ENCODE measurements at regions not wholly inside any gene's neighbourhood (a gene's known extent, or its start where the extent isn't known, plus 50 kb on each side); places are given as distances from the start of the nearest gene placed in this dataset.

GRCh38 chr10:124249812-124250432 is 156.5 kb upstream of the CHST15 start:
- H3K27ac Mint-ChIP-seq = no peak overlapping the region
- H3K27me3 Mint-ChIP-seq (ENCODE audit: low read depth) = peaks cover 29% of the 10 kb centered on the region
- TF ChIP-seq, protein P1, sequence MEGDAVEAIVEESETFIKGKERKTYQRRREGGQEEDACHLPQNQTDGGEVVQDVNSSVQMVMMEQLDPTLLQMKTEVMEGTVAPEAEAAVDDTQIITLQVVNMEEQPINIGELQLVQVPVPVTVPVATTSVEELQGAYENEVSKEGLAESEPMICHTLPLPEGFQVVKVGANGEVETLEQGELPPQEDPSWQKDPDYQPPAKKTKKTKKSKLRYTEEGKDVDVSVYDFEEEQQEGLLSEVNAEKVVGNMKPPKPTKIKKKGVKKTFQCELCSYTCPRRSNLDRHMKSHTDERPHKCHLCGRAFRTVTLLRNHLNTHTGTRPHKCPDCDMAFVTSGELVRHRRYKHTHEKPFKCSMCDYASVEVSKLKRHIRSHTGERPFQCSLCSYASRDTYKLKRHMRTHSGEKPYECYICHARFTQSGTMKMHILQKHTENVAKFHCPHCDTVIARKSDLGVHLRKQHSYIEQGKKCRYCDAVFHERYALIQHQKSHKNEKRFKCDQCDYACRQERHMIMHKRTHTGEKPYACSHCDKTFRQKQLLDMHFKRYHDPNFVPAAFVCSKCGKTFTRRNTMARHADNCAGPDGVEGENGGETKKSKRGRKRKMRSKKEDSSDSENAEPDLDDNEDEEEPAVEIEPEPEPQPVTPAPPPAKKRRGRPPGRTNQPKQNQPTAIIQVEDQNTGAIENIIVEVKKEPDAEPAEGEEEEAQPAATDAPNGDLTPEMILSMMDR (IDR thresholded peaks at IDR 0.05; ENCODE audit: unreplicated experiment in 3 of 3) = no peak
- H3K4me1 Mint-ChIP-seq = peaks cover 6% of the 10 kb centered on the region
- peaks cover 2% of the 10 kb centered on the region for H3K9me3 Mint-ChIP-seq
- H3K36me3 Mint-ChIP-seq (ENCODE audit: low read depth) = no peaks in the 10 kb centered on the region
- H3K4me3 Mint-ChIP-seq = no peak overlapping the region

- Mint-ChIP-seq H3K27me3 (ENCODE audit: low read depth) (peaks cover 32% of the 10 kb centered on the region), H3K4me3 (no peak overlapping the region), H3K36me3 (ENCODE audit: low read depth) (no peaks in the 10 kb centered on the region), H3K9me3 (no peaks in the 10 kb centered on the region), H3K4me1 (peaks cover 6% of the 10 kb centered on the region), H3K27ac (no peak overlapping the region)
- TF ChIP-seq, protein P1 (IDR thresholded peaks at IDR 0.05; ENCODE audit: unreplicated experiment in 3 of 3) = no peak
Observed at GRCh38 chr10:124249196-124249595, 155.8 kb upstream of the CHST15 start.

DNA sequence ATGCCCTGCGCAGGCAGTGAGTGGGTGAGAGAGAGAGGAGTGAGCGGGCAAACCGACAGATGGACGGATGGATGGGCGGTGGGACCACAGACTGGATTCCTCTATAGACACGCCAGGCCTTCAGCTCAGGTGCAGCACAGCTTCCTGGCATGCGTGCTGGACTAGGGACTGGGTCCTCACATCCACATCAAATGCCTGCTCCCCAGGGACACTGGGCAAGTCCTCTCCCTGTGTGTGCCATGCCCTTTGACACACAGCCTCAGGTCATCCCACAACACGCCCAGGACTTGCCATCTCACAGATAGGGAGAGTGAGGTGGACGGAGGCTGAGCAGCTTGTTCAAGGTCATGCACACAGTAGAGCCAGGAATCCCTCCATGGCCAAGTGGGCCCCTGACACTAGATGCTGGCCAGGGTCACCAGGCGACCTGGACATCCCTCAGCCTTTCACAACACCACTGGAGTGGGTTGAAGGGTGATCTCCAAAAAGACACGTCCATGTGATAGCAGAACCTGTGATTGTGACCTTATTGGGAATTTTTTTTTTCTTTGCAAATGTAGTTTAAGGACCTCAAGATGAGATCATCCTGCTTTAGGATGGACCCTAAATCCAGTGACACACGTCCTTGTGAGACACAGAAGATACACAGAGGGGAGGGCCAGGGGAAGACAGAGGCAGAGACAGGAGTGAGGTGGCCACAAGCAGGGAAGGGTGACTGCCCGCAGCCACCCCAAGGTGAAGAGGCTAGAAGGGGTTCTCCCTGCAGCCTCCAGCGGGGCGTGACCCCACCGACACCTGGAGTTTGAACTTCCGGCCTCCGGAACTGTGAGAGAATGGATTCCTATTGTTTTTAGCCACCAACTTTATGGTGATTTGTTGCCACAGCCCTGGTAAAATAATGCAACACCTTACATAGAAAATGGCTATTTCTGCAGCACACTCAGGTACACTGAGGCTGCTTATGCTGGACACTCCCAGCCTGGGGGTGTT is 155.0 kb upstream of the CHST15 start:
- Mint-ChIP-seq H3K9me3 (no peaks in the 10 kb centered on the region), H3K27ac (no peak overlapping the region), H3K4me3 (no peak overlapping the region), H3K36me3 (ENCODE audit: low read depth) (no peaks in the 10 kb centered on the region), H3K4me1 (peaks cover 6% of the 10 kb centered on the region), H3K27me3 (ENCODE audit: low read depth) (peaks cover 32% of the 10 kb centered on the region)
- TF ChIP-seq, protein P1 (IDR thresholded peaks at IDR 0.05; ENCODE audit: unreplicated experiment in 3 of 3) = no peak

DNA sequence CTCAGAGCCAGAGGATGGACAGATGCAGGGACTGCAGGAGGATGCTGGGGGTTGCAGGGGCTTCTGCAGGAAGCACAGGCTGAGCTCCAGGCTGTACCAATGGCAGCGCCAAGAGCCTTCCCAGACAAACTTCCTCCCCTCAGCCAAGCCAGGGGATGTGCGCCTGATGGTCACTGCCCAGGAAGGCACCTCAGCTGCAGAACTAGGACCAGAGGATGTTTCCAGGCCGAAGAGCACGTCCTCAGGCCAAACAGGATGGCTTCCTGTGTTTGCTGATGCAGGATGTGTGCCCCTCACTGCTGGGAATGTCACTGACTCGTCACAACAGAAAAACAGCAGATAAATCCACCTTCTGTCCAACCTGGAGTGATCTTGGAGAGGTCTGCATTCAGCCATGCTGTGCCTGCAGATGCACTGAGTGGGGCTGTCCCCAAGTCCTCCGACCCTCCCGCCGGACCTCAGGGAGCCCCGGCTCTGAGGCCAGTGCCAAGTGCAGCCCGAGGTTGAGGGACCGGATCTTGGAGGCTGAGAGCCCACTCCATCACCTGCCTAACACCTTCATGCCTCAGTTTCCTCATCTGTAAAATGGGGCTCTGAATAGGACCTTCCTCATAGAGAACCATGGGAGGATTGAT is 152.5 kb upstream of the CHST15 start:
- H3K4me1 Mint-ChIP-seq = peaks cover 9% of the 10 kb centered on the region
- peaks cover 2% of the 10 kb centered on the region for H3K9me3 Mint-ChIP-seq
- H3K36me3 Mint-ChIP-seq (ENCODE audit: low read depth) = no peaks in the 10 kb centered on the region
- H3K27ac Mint-ChIP-seq = no peak overlapping the region
- no peak overlapping the region for H3K4me3 Mint-ChIP-seq
- TF ChIP-seq, protein P1 (IDR thresholded peaks at IDR 0.05; ENCODE audit: unreplicated experiment in 3 of 3) = no peak
- peaks cover 28% of the 10 kb centered on the region for H3K27me3 Mint-ChIP-seq (ENCODE audit: low read depth)

- H3K27ac Mint-ChIP-seq = no peak overlapping the region
- H3K9me3 Mint-ChIP-seq = peaks cover 4% of the 10 kb centered on the region
- peaks cover 8% of the 10 kb centered on the region for H3K4me1 Mint-ChIP-seq
- peaks cover 30% of the 10 kb centered on the region for H3K27me3 Mint-ChIP-seq (ENCODE audit: low read depth)
- no peak overlapping the region for H3K4me3 Mint-ChIP-seq
- no peaks in the 10 kb centered on the region for H3K36me3 Mint-ChIP-seq (ENCODE audit: low read depth)
- TF ChIP-seq, protein P1 (IDR thresholded peaks at IDR 0.05; ENCODE audit: unreplicated experiment in 3 of 3) = no peak
Observed at GRCh38 chr10:124245191-124245590, 151.8 kb upstream of the CHST15 start.

Measured in nephron (organoid).